Globus pallidus (tissue), 1 donor: ENCODE measurements at regions not wholly inside any gene's neighbourhood (a gene's known extent, or its start where the extent isn't known, plus 50 kb on each side); places are given as distances from the start of the nearest gene placed in this dataset.

Experiments
- DNase-seq: peaks from one replicate; pipeline ENCODE4 v3.0.0-alpha.2; 2015; ENCODE audit warnings: low spot score

- DNase-seq, result no peak
These were observed 159.7 kb downstream of the FAT3 start for GRCh38 chr11:92384358-92384757.

GRCh38 chr11:92384802-92385201, 160.2 kb downstream of the FAT3 start:
- peak; percentile 25 for DNase-seq

- no peak for DNase-seq
These were observed 162.0 kb downstream of the FAT3 start for GRCh38 chr11:92386577-92386976.

GRCh38 chr11:92387859-92388258, 163.2 kb downstream of the FAT3 start:
- no peak for DNase-seq

GRCh38 chr11:92388380-92388779, 163.8 kb downstream of the FAT3 start:
- no peak for DNase-seq

GRCh38 chr11:92390783-92391182, 166.2 kb downstream of the FAT3 start:
- DNase-seq, result peak; percentile 6

- no peak for DNase-seq
These were observed 166.7 kb downstream of the FAT3 start for GRCh38 chr11:92391364-92391763.

GRCh38 chr11:92391808-92392207, 167.2 kb downstream of the FAT3 start:
- no peak for DNase-seq

- no peak for DNase-seq
These were observed 168.6 kb downstream of the FAT3 start for GRCh38 chr11:92393218-92393617.

- DNase-seq, result no peak
These were observed 171.5 kb downstream of the FAT3 start for GRCh38 chr11:92396133-92396532.

GRCh38 chr11:92397221-92397755, 172.7 kb downstream of the FAT3 start:
- no peak for DNase-seq

GRCh38 chr11:92399705-92400104, 175.1 kb downstream of the FAT3 start:
- no peak for DNase-seq

GRCh38 chr11:92401520-92401919, 176.9 kb downstream of the FAT3 start:
- DNase-seq, result no peak

- no peak for DNase-seq
These were observed 181.9 kb downstream of the FAT3 start for GRCh38 chr11:92406472-92406871.

- no peak for DNase-seq
These were observed 184.7 kb downstream of the FAT3 start for GRCh38 chr11:92409355-92409754.

- no peak for DNase-seq
These were observed 185.3 kb downstream of the FAT3 start for GRCh38 chr11:92409956-92410355.

- no peak for DNase-seq
These were observed 185.9 kb downstream of the FAT3 start for GRCh38 chr11:92410526-92410925.

- DNase-seq, result no peak
These were observed 186.8 kb downstream of the FAT3 start for GRCh38 chr11:92411431-92411830.

- no peak for DNase-seq
These were observed 189.3 kb downstream of the FAT3 start for GRCh38 chr11:92413757-92414513.

GRCh38 chr11:92416971-92417725, 192.5 kb downstream of the FAT3 start:
- DNase-seq, result no peak

- no peak for DNase-seq
These were observed 198.8 kb downstream of the FAT3 start for GRCh38 chr11:92423115-92424034.

GRCh38 chr11:92424281-92424680, 199.7 kb downstream of the FAT3 start:
- DNase-seq, result no peak
